ENCODE measurements at regions not wholly inside any gene's neighbourhood (a gene's known extent, or its start where the extent isn't known, plus 50 kb on each side); places are given as distances from the start of the nearest gene placed in this dataset.
"Not testable (repeated sequence)": the region's sequence is repeated elsewhere in the genome, so short reads cannot be mapped to it uniquely, and the experiment has no call there.

- H3K4me3 Mint-ChIP-seq, result peak overlapping the region; percentile 94
Observed at GRCh38 chr9:36486329-36486932, 86.3 kb upstream of the MELK start.

GRCh38 chr9:36485647-36486328, 85.7 kb upstream of the RNF38 start:
- H3K4me1 Mint-ChIP-seq (ENCODE audit: low read depth), result peaks cover 68% of the 10 kb centered on the region
- no peak for DNase-seq

More at GRCh38 chr9:36486329-36486932, 86.3 kb upstream of the MELK start:
- Mint-ChIP-seq H3K9me3 (no peaks in the 10 kb centered on the region), H3K4me1 (ENCODE audit: low read depth) (peaks cover 64% of the 10 kb centered on the region), H3K27me3 (ENCODE audit: low read depth) (no peaks in the 10 kb centered on the region), H3K36me3 (ENCODE audit: insufficient read depth) (no peaks in the 10 kb centered on the region)
- ATAC-seq (peak in 1 of 2 donors; percentile 0), DNase-seq (no peak)

GRCh38 chr9:36484124-36484523, 84.1 kb upstream of the RNF38 start:
- H3K4me3 Mint-ChIP-seq, result no peak overlapping the region

More at GRCh38 chr9:36485647-36486328, 85.7 kb upstream of the RNF38 start:
- H3K4me3 Mint-ChIP-seq, result peak overlapping the region; percentile 94
- no peaks in the 10 kb centered on the region for H3K36me3 Mint-ChIP-seq (ENCODE audit: insufficient read depth)
- no peaks in the 10 kb centered on the region for H3K9me3 Mint-ChIP-seq
- ATAC-seq, result no peak
- H3K27me3 Mint-ChIP-seq (ENCODE audit: low read depth), result no peaks in the 10 kb centered on the region

GRCh38 chr9:36479101-36479500, 79.0 kb upstream of the RNF38 start:
- no peak overlapping the region for H3K4me3 Mint-ChIP-seq
- no peaks in the 10 kb centered on the region for H3K27me3 Mint-ChIP-seq (ENCODE audit: low read depth)
- DNase-seq, result no peak
- H3K9me3 Mint-ChIP-seq, result no peaks in the 10 kb centered on the region
- peaks cover 31% of the 10 kb centered on the region for H3K4me1 Mint-ChIP-seq (ENCODE audit: low read depth)
- no peaks in the 10 kb centered on the region for H3K36me3 Mint-ChIP-seq (ENCODE audit: insufficient read depth)
- no peak for ATAC-seq

More at GRCh38 chr9:36484124-36484523, 84.1 kb upstream of the RNF38 start:
- Mint-ChIP-seq H3K4me1 (ENCODE audit: low read depth) (peaks cover 63% of the 10 kb centered on the region), H3K27me3 (ENCODE audit: low read depth) (no peaks in the 10 kb centered on the region), H3K9me3 (no peaks in the 10 kb centered on the region), H3K36me3 (ENCODE audit: insufficient read depth) (no peaks in the 10 kb centered on the region)
- ATAC-seq (no peak), DNase-seq (no peak)

- H3K9me3 Mint-ChIP-seq, result no peaks in the 10 kb centered on the region
- H3K4me3 Mint-ChIP-seq, result peak overlapping the region; percentile 79
- no peaks in the 10 kb centered on the region for H3K27me3 Mint-ChIP-seq (ENCODE audit: low read depth)
- peaks cover 4% of the 10 kb centered on the region for H3K36me3 Mint-ChIP-seq (ENCODE audit: insufficient read depth)
- ATAC-seq (no peak), DNase-seq (no peak)
- H3K4me1 Mint-ChIP-seq (ENCODE audit: low read depth), result peaks cover 37% of the 10 kb centered on the region
Observed at GRCh38 chr9:36471359-36471758, 71.3 kb upstream of the RNF38 start.

- ATAC-seq (peak; percentile 96 to 98), DNase-seq (peak; percentile 47)
- H3K4me3 Mint-ChIP-seq, result peak overlapping the region; percentile 79
- H3K36me3 Mint-ChIP-seq (ENCODE audit: insufficient read depth), result peaks cover 4% of the 10 kb centered on the region
- no peaks in the 10 kb centered on the region for H3K27me3 Mint-ChIP-seq (ENCODE audit: low read depth)
- H3K4me1 Mint-ChIP-seq (ENCODE audit: low read depth), result peaks cover 37% of the 10 kb centered on the region
- H3K9me3 Mint-ChIP-seq, result no peaks in the 10 kb centered on the region
Observed at GRCh38 chr9:36470643-36471290, 70.7 kb upstream of the RNF38 start.

- ATAC-seq, result no peak
- no peaks in the 10 kb centered on the region for H3K27me3 Mint-ChIP-seq (ENCODE audit: low read depth)
- H3K4me3 Mint-ChIP-seq, result no peak overlapping the region
- H3K9me3 Mint-ChIP-seq, result no peaks in the 10 kb centered on the region
- no peak for DNase-seq
- H3K36me3 Mint-ChIP-seq (ENCODE audit: insufficient read depth), result peaks cover 8% of the 10 kb centered on the region
- H3K4me1 Mint-ChIP-seq (ENCODE audit: low read depth), result peaks cover 52% of the 10 kb centered on the region
Observed at GRCh38 chr9:36463467-36463866, 63.4 kb upstream of the RNF38 start.

- peaks cover 55% of the 10 kb centered on the region for H3K4me1 Mint-ChIP-seq (ENCODE audit: low read depth)
- no peaks in the 10 kb centered on the region for H3K9me3 Mint-ChIP-seq
- DNase-seq (no peak), ATAC-seq (no peak)
- H3K4me3 Mint-ChIP-seq, result no peak overlapping the region
- no peaks in the 10 kb centered on the region for H3K27me3 Mint-ChIP-seq (ENCODE audit: low read depth)
- H3K36me3 Mint-ChIP-seq (ENCODE audit: insufficient read depth), result peaks cover 8% of the 10 kb centered on the region
Observed at GRCh38 chr9:36462245-36462644, 62.2 kb upstream of the RNF38 start.

- H3K4me3 Mint-ChIP-seq, result no peak overlapping the region
- peaks cover 64% of the 10 kb centered on the region for H3K4me1 Mint-ChIP-seq (ENCODE audit: low read depth)
- H3K9me3 Mint-ChIP-seq, result no peaks in the 10 kb centered on the region
- no peaks in the 10 kb centered on the region for H3K27me3 Mint-ChIP-seq (ENCODE audit: low read depth)
- peaks cover 8% of the 10 kb centered on the region for H3K36me3 Mint-ChIP-seq (ENCODE audit: insufficient read depth)
- ATAC-seq (no peak), DNase-seq (no peak)
Observed at GRCh38 chr9:36461323-36461722, 61.3 kb upstream of the RNF38 start.

- peaks cover 65% of the 10 kb centered on the region for H3K4me1 Mint-ChIP-seq (ENCODE audit: low read depth)
Observed at GRCh38 chr9:36458430-36458915, 58.4 kb upstream of the RNF38 start.

GRCh38 chr9:36457836-36458429, 57.9 kb upstream of the RNF38 start:
- DNase-seq (no peak), ATAC-seq (no peak)
- Mint-ChIP-seq H3K36me3 (ENCODE audit: insufficient read depth) (peaks cover 3% of the 10 kb centered on the region), H3K27me3 (ENCODE audit: low read depth) (no peaks in the 10 kb centered on the region), H3K9me3 (no peaks in the 10 kb centered on the region), H3K4me1 (ENCODE audit: low read depth) (peaks cover 60% of the 10 kb centered on the region), H3K4me3 (peak overlapping the region; percentile 58)

More at GRCh38 chr9:36458430-36458915, 58.4 kb upstream of the RNF38 start:
- peak; percentile 35 for DNase-seq
- ATAC-seq, result peak; percentile 78 to 79
- not testable (repeated sequence) for H3K9me3 Mint-ChIP-seq; H3K36me3 Mint-ChIP-seq (ENCODE audit: insufficient read depth); H3K27me3 Mint-ChIP-seq (ENCODE audit: low read depth)
- peak overlapping the region; percentile 58 for H3K4me3 Mint-ChIP-seq

GRCh38 chr9:36456480-36457065, 56.5 kb upstream of the RNF38 start:
- peaks cover 4% of the 10 kb centered on the region for H3K36me3 Mint-ChIP-seq (ENCODE audit: insufficient read depth)
- no peaks in the 10 kb centered on the region for H3K27me3 Mint-ChIP-seq (ENCODE audit: low read depth)
- ATAC-seq, result no peak
- H3K9me3 Mint-ChIP-seq, result no peaks in the 10 kb centered on the region
- peaks cover 56% of the 10 kb centered on the region for H3K4me1 Mint-ChIP-seq (ENCODE audit: low read depth)
- H3K4me3 Mint-ChIP-seq, result no peak overlapping the region
- DNase-seq, result no peak

GRCh38 chr9:36451949-36452348, 51.9 kb upstream of the RNF38 start:
- Mint-ChIP-seq H3K4me3 (no peak overlapping the region), H3K9me3 (no peaks in the 10 kb centered on the region), H3K27me3 (ENCODE audit: low read depth) (no peaks in the 10 kb centered on the region), H3K4me1 (ENCODE audit: low read depth) (peaks cover 25% of the 10 kb centered on the region), H3K36me3 (ENCODE audit: insufficient read depth) (peaks cover 3% of the 10 kb centered on the region)
- DNase-seq (no peak), ATAC-seq (no peak)

- H3K36me3 Mint-ChIP-seq (ENCODE audit: insufficient read depth), result peaks cover 3% of the 10 kb centered on the region
- H3K9me3 Mint-ChIP-seq, result no peaks in the 10 kb centered on the region
- ATAC-seq (no peak), DNase-seq (peak; percentile 12)
- H3K4me3 Mint-ChIP-seq, result no peak overlapping the region
- H3K27me3 Mint-ChIP-seq (ENCODE audit: low read depth), result no peaks in the 10 kb centered on the region
- H3K4me1 Mint-ChIP-seq (ENCODE audit: low read depth), result peaks cover 21% of the 10 kb centered on the region
Observed at GRCh38 chr9:36450110-36450732, 50.2 kb upstream of the RNF38 start.
